ENCODE measurements at regions not wholly inside any gene's neighbourhood (a gene's known extent, or its start where the extent isn't known, plus 50 kb on each side); places are given as distances from the start of the nearest gene placed in this dataset.

DNA sequence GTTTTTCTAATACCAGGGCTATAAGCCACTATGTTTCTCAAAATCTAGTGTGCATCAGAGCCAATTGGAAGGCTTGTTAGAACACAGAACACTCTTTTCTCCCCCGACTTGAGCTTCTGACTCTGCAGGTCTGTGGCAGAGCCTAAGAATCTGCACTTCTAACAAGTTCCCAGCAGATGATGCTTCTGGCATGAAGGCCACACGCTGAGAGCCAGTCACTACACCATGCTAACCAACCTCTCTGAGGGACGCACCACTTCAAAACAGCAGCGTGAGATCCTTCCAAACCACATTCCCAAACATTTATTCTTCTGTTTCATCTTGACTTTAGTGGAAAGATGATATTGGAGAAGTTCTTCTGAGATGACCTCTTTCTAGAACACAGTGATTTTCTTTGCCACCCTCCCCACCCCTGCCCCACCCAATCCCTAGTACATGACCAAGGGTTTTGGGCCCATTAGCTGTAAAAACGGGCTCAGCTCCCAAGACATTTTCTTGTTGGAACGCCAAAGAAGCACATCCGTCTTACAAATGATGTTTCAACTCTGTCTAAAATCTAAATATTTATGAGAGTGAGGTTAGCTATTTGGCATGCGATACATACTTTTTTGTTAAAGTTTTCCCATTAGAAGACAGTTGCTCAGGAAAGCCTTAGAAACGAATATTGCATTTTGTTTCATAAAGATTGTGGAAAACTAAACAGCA, 391.9 kb downstream of the TMEM182 start:
- WGBS, 10 experiments = 0 to 100% (median 87%) methylated on average over 1 to 7 of the region's 9 CpGs; no CpG with 5 or more reads in 3 of the 10 experiments
- Histone ChIP-seq H3K4me3 (no peak overlapping the region), H3K4me1 (replicated peaks in 1 of 2) (no peaks in the 10 kb centered on the region), H3K27ac (no peak overlapping the region)
- in situ Hi-C loops (cut with MboI; ENCODE audit: low pct_unique_long_range_greater_than_20kb in 2 of 9, low sequenced_read_pairs in 9 of 9, unreplicated experiment in 9 of 9) = loop anchor here in 5 of 9 experiments (25.0 kb wide), 1 partner anchor 1709 kb away; the partner anchor contains the start of gene POU3F3 (in 5 of the 5)
- no peak for ATAC-seq (replicated peaks in 6 of 8)

DNA sequence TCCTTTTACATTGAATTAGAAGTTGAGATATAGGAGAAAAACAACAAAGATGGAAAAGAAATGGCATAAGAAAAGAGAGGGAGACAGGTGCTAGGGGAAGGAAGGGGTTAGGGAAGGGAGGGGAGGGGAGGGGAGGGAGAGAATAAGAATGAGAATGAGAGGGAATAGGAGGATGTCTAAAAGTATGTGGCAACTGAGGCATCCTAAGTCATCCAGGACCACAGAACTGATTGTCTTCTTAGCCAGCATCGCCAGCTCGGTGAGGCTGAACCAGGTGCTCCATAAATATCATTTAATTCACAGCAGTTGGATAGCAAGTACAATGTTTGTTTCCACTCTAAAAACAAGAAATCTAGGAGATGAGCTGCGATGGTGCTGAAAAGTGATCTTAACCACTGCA, 393.5 kb downstream of the TMEM182 start:
- in situ Hi-C loops (cut with MboI; ENCODE audit: low pct_unique_long_range_greater_than_20kb in 2 of 9, low sequenced_read_pairs in 9 of 9, unreplicated experiment in 9 of 9) = loop anchor here in 5 of 9 experiments (25.0 kb wide), 1 partner anchor 1707 kb away; the partner anchor contains the start of gene POU3F3 (in 5 of the 5)
- 40 to 83% (median 59%) methylated on average over 1 to 3 of the region's 3 CpGs; no CpG with 5 or more reads in 7 of the 10 experiments for WGBS, 10 experiments
- no peaks in the 10 kb centered on the region for H3K4me1 ChIP-seq (replicated peaks in 1 of 2)
- no peak overlapping the region for H3K4me3 ChIP-seq
- no peak overlapping the region for H3K27ac ChIP-seq
- no peak for ATAC-seq (replicated peaks in 6 of 8)

DNA sequence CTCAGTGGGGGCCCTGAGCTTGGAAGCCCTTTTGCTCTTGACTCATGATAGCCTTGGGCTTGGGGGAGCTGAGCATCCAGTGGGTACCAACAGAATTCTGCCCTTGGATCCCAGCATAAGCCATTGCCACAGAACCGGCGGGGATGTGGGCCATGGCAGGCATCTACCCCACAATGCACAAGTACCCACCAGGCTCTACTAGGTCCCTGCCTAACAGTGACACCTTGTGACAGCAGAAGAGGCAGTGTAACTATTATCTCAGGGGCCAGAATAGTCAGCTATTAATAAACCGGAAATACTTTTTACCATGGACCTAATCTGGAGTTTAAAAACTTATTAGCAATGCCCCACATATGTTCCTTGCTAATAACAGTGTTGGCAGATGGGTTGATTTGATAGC, 397.2 kb downstream of the TMEM182 start:
- ATAC-seq (replicated peaks in 6 of 8) = no peak

DNA sequence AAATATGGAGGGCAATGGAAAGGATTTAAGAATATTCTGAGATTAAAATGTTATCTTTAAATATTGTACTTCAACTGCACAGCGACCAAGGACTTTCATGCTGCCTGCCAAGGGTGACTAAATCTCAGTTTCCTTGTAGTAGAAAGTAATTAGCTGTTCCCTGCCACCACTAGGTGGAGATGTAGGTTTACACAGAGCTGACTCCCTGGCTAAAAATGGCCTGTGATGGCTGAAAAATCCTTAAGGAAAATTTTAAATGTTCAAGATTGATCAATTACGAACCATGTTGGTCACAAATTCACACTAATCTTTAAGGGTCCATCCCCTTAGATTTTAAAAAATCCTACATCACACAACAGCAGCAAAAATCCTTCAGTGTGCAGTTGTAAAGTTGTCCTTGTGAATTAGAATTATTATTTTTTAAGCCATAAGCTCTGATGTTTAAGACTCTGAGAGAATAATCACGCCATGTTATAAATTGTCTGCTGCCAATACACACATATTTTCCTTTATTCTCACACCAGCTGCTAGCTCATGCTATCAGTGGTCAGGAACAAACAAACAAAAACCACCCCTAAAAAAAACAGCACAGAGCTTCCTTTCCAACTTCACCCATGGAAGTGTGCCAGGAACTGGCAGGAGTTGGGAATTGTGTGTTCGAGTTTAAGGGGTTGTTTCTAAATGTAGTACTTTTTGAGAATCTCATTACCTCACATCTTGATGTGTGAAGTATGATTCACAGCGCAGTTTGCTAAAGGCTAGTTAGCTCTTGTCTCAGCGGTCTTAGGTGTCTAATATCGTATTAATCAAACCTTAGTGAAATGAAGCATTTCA, 399.8 kb downstream of the TMEM182 start:
- WGBS, 10 experiments = 0 to 70% (median 45%) methylated on average over 1 to 7 of the region's 7 CpGs

More for the DNA sequence above, 397.2 kb downstream of the TMEM182 start:
- H3K4me1 ChIP-seq (replicated peaks in 1 of 2) = peaks cover 7 to 10% of the 10 kb centered on the region in 2 donors
- 0 to 100% (median 90%) methylated on average over 1 of the region's 3 CpGs; no CpG with 5 or more reads in 6 of the 10 experiments for WGBS, 10 experiments
- in situ Hi-C loops (cut with MboI; ENCODE audit: low pct_unique_long_range_greater_than_20kb in 2 of 9, low sequenced_read_pairs in 9 of 9, unreplicated experiment in 9 of 9) = loop anchor here in 5 of 9 experiments (25.0 kb wide), 1 partner anchor 1703 kb away; the partner anchor contains the start of gene POU3F3 (in 5 of the 5)
- no peak overlapping the region for H3K4me3 ChIP-seq
- H3K27ac ChIP-seq = no peak overlapping the region

DNA sequence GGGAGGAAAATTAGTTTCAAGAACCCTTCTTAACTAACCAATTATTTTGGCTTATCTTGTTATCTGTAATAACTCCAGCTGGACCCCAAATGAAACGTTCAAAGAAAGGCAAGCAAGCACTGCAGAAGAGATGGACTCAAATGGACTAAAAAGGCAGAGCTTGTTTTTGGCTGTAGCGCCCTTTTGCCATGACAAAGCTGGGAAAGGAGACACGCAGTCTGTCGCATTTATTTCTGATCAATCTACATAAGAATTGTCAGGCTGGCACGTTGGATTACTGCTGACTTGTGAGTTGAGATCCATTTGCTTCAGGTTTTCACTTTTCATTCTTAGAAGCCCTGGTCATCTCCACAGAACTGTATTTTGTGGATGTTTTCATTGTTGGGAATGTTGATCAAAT, 402.9 kb downstream of the TMEM182 start:
- ATAC-seq (replicated peaks in 6 of 8) = no peak
- no peak overlapping the region for H3K4me3 ChIP-seq
- in situ Hi-C loops (cut with MboI; ENCODE audit: low pct_unique_long_range_greater_than_20kb in 2 of 9, low sequenced_read_pairs in 9 of 9, unreplicated experiment in 9 of 9) = loop anchor here in 5 of 9 experiments (25.0 kb wide), 1 partner anchor 1698 kb away; the partner anchor contains the start of gene POU3F3 (in 5 of the 5)
- peaks cover 12 to 29% of the 10 kb centered on the region in 2 donors for H3K4me1 ChIP-seq (replicated peaks in 1 of 2)
- WGBS, 10 experiments = 0 to 70% (median 31%) methylated on average over 1 to 4 of the region's 5 CpGs
- no peak overlapping the region for H3K27ac ChIP-seq

More for the DNA sequence above, 399.8 kb downstream of the TMEM182 start:
- peak; percentile 53 to 81 (median 69) for ATAC-seq (replicated peaks in 6 of 8)
- Histone ChIP-seq H3K27ac (no peak overlapping the region), H3K4me3 (no peak overlapping the region), H3K4me1 (replicated peaks in 1 of 2) (peaks cover 12 to 29% of the 10 kb centered on the region in 2 donors)
- in situ Hi-C loops (cut with MboI; ENCODE audit: low pct_unique_long_range_greater_than_20kb in 2 of 9, low sequenced_read_pairs in 9 of 9, unreplicated experiment in 9 of 9) = loop anchor here in 5 of 9 experiments (25.0 kb wide), 1 partner anchor 1701 kb away; the partner anchor contains the start of gene POU3F3 (in 5 of the 5)

DNA sequence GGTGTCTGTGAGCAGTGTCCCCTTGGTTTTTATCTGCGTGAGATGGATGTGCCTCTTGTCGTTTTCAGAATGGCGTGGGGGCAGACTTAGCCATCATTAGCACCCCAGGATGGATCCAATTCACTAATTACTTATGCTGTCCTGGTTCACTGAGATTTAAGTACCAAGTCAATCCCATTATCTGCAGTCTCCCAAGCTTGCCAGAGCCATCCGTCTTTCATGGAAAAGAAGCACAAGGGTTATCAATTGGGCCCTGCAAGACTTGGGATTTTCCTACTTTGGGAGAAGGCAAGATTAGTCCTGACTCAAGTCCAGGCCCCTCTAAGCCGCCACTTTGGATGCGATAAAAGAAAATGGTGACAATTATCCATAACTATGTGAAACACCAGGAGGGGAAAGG, 404.0 kb downstream of the TMEM182 start:
- Histone ChIP-seq H3K4me1 (replicated peaks in 1 of 2) (peaks cover 12 to 29% of the 10 kb centered on the region in 2 donors), H3K4me3 (no peak overlapping the region), H3K27ac (no peak overlapping the region)
- in situ Hi-C loops (cut with MboI; ENCODE audit: low pct_unique_long_range_greater_than_20kb in 2 of 9, low sequenced_read_pairs in 9 of 9, unreplicated experiment in 9 of 9) = loop anchor here in 5 of 9 experiments (25.0 kb wide), 1 partner anchor 1696 kb away; the partner anchor contains the start of gene POU3F3 (in 5 of the 5)
- 22 to 100% (median 60%) methylated on average over 2 to 5 of the region's 6 CpGs; no CpG with 5 or more reads in 3 of the 10 experiments for WGBS, 10 experiments
- no peak for ATAC-seq (replicated peaks in 6 of 8)

DNA sequence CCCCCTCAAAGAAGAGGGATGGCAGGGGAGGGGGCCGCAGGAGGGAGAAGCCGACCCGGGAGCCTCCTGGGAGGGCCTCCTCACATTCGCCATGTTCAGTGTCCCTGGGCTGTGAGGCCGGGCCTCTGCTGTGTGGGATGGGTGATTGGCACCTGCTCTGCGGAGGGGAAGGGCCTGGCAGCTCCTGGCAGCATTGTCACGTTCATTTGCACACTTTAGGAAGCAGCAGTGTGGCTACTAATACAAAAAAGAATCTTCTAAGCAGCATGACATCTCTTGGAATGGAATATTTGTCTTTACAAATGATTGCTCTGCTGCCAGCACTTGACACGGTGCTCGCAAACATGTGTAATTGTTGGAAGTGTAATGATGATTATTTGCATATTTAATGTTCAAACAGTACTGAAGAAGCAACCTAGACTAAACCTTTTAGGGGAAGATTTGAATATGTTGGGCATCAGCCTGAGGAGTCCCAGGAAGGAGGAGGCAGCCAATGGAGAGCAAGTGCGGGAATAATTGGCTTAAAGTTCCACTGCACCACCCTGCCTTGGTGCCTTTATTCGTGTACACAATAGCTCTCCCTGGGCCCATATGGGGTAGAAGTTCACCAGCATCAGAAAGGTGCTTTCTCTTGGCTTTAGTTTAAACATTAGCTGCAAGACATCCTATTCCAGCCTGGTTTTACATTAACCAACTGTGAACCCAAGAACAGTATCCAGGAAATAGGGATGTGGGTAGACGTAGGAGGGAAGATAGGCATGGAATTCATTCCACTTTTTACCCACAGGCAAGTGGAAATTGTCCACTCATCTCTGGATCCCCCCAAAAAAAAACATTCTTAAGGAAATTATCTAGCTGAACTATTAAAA, 404.9 kb downstream of the TMEM182 start:
- peaks cover 7 to 28% of the 10 kb centered on the region in 2 donors for H3K4me1 ChIP-seq (replicated peaks in 1 of 2)
- in situ Hi-C loops (cut with MboI; ENCODE audit: low pct_unique_long_range_greater_than_20kb in 2 of 9, low sequenced_read_pairs in 9 of 9, unreplicated experiment in 9 of 9) = loop anchor here in 5 of 9 experiments (25.0 kb wide), 1 partner anchor 1696 kb away; the partner anchor contains the start of gene POU3F3 (in 5 of the 5)
- ATAC-seq (replicated peaks in 6 of 8) = no peak
- H3K27ac ChIP-seq = no peak overlapping the region
- WGBS, 10 experiments = 0 to 80% (median 44%) methylated on average over 1 to 10 of the region's 12 CpGs
- no peak overlapping the region for H3K4me3 ChIP-seq

DNA sequence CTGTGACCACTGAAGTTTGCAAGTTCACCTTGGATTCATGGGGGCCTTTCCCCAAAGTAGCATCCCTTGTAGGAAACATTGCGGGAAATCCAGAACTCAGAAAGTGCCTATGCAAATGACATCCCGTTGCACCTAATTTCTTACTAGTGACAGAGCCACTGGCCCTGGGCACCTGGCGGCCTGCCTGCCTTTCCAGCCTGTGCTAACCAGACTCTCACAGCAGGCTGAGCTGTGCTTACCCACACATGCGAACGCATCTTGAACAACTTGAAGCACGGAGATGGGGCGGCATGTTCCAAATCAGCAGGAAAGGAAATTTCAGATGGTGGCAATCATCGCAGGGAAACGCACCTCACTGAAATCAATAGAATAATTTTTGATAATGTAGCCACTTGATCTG, 405.8 kb downstream of the TMEM182 start:
- Histone ChIP-seq H3K27ac (no peak overlapping the region), H3K4me3 (no peak overlapping the region), H3K4me1 (replicated peaks in 1 of 2) (peaks cover 5 to 20% of the 10 kb centered on the region in 2 donors)
- in situ Hi-C loops (cut with MboI; ENCODE audit: low pct_unique_long_range_greater_than_20kb in 2 of 9, low sequenced_read_pairs in 9 of 9, unreplicated experiment in 9 of 9) = loop anchor here in 5 of 9 experiments (25.0 kb wide), 1 partner anchor 1695 kb away; the partner anchor contains the start of gene POU3F3 (in 5 of the 5)
- 33 to 100% (median 89%) methylated on average over 1 to 9 of the region's 9 CpGs; no CpG with 5 or more reads in 3 of the 10 experiments for WGBS, 10 experiments
- ATAC-seq (replicated peaks in 6 of 8) = no peak

DNA sequence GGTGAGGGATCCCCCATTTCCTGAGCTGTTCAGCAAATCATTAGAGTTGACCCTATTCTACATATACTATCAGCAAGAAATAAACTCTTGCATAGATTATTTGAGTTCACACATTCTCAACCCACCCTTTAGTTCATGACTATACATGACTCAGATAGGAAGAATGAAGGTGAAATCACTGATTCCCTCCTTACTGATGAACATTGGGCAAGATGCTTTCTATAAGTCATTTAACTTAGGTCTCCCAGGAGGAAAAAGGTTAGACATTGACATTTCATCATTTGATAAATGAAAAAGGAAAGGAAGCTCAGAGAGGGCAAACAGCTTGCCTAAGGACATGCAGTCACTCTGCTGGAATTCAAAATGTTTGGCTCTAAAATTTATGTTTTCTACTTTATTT, 408.0 kb downstream of the TMEM182 start:
- H3K4me3 ChIP-seq = no peak overlapping the region
- in situ Hi-C loops (cut with MboI; ENCODE audit: low pct_unique_long_range_greater_than_20kb in 2 of 9, low sequenced_read_pairs in 9 of 9, unreplicated experiment in 9 of 9) = loop anchor here in 5 of 9 experiments (25.0 kb wide), 1 partner anchor 1692 kb away; the partner anchor contains the start of gene POU3F3 (in 5 of the 5)
- H3K4me1 ChIP-seq (replicated peaks in 1 of 2) = peaks cover 5 to 18% of the 10 kb centered on the region in 2 donors
- no peak overlapping the region for H3K27ac ChIP-seq
- no peak for ATAC-seq (replicated peaks in 6 of 8)

DNA sequence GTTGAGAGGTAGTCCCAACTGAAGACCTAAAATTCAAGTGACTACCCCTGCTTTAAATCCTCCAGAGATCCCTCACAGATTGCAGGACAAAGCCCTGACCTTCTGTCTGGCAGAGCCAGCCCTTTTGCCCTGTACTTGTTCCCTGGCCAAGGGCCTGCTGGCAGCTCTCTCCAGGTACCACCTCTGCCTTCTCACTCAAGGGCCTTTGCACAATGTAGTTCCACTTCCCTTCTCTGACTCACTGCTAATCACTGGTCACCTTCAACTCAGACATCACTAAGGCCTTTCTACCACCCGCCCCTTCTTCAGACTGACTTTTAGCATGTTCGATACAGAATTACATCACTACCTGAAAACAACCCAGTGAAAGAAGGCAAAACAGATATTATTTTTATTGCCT, 411.0 kb downstream of the TMEM182 start:
- 0 to 100% (median 86%) methylated on average over 2 of the region's 2 CpGs; no CpG with 5 or more reads in 3 of the 10 experiments for WGBS, 10 experiments
- no peak for ATAC-seq (replicated peaks in 6 of 8)
- H3K27ac ChIP-seq = no peak overlapping the region
- H3K4me3 ChIP-seq = no peak overlapping the region
- no peaks in the 10 kb centered on the region for H3K4me1 ChIP-seq (replicated peaks in 1 of 2)
- in situ Hi-C loops (cut with MboI; ENCODE audit: low pct_unique_long_range_greater_than_20kb in 2 of 9, low sequenced_read_pairs in 9 of 9, unreplicated experiment in 9 of 9) = loop anchor here in 5 of 9 experiments (25.0 kb wide), 1 partner anchor 1689 kb away; the partner anchor contains the start of gene POU3F3 (in 5 of the 5)

DNA sequence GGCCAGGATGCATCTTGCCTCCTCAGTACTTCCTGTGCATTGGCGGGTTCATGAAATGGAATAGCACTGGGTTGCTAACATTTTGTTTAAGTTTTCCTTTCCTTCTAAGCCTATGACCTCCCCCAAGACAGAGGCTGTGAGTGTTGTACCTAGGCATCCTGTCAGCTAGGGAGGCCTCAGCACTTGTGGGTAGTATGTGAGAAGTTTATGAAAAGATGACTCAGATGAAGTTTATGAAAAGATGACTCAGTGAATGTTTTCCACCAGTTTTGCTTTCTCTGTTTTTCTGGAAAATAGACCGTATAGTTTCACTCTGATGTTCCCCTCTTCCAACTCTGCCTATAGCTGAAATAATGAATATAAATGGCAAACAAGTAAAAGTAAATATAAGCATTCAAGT, 412.9 kb downstream of the TMEM182 start:
- Histone ChIP-seq H3K4me3 (no peak overlapping the region), H3K27ac (no peak overlapping the region), H3K4me1 (replicated peaks in 1 of 2) (no peaks in the 10 kb centered on the region)
- 10 to 100% (median 73%) methylated on average over 1 to 2 of the region's 2 CpGs for WGBS, 10 experiments
- no peak for ATAC-seq (replicated peaks in 6 of 8)
- in situ Hi-C loops (cut with MboI; ENCODE audit: low pct_unique_long_range_greater_than_20kb in 2 of 9, low sequenced_read_pairs in 9 of 9, unreplicated experiment in 9 of 9) = loop anchor here in 5 of 9 experiments (25.0 kb wide), 1 partner anchor 1688 kb away; the partner anchor contains the start of gene POU3F3 (in 5 of the 5)
